GM12892 (cell line): ENCODE measurements at regions not wholly inside any gene's neighbourhood (a gene's known extent, or its start where the extent isn't known, plus 50 kb on each side); places are given as distances from the start of the nearest gene placed in this dataset.

Experiments used
- DNase-seq: peaks from one replicate; pipeline ENCODE4 v3.0.0; 2011; ENCODE audit not compliant: insufficient read length
- FAIRE-seq: peaks from 2 replicates; lab custom pipeline; 2011; peaks lifted over from hg19 to GRCh38; lab: Jason Lieb, UNC
- POLR2A ChIP-seq: IDR thresholded peaks from 2 replicates; pipeline ENCODE4 v1.6.1; 2011; ENCODE audit warnings: low read depth, low read length, control low read depth
- POLR2AphosphoS5 ChIP-seq: IDR thresholded peaks from 2 replicates; pipeline ENCODE4 v1.6.1; 2011; ENCODE audit warnings: low read depth, low read length, control low read depth
- TAF1 ChIP-seq: IDR thresholded peaks from 2 replicates; pipeline ENCODE4 v1.6.1; 2011; ENCODE audit warnings: low read depth, mild to moderate bottlenecking, control low read depth, low read length, borderline replicate concordance

- no peak for TF ChIP-seq POLR2A
- TF ChIP-seq TAF1 = no peak
- no peak for TF ChIP-seq POLR2AphosphoS5
- FAIRE-seq = no peak
- no peak for DNase-seq
These were observed 307.4 kb upstream of the NR2F2 start for GRCh38 chr15:96023081-96023480.

DNA sequence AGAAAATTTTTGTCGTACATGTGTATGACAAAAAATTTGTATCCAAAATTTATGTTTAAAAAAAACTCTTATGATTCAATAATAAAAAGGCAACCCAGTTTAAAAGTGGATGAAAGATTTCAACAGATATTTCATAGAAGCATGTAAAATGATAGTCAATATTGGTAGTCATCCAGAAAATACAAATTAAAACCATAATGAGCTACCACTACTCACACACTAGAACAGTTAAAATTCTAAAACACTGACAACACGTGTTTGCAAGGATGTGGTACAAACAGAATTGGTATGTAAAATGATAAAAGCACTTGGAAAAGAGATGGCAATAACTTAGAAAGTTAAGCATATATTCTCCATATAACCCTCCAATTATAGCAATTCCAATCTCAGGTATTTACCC is 303.0 kb upstream of the NR2F2 start:
- FAIRE-seq (no peak), DNase-seq (no peak)
- no peak for TF ChIP-seq TAF1
- no peak for TF ChIP-seq POLR2A
- TF ChIP-seq POLR2AphosphoS5 = no peak

DNA sequence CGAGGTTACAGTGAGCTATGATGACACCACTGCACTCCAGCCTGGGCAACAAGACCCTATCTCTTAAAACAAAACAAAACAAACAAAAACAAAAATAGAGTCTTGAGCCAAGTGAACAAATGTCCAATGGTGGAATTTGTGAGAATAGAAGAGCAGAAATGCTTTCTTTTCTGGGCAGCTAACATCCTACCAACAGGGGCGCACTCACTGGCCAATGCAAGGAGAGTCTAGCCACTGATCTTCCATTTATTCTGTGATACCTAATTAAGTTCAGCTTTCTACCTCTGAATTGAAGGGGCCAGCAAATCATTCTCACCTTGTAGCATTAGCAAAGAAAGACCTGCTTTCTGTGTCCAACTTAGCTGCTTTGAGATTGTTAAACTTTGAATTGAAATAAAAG is 301.9 kb upstream of the NR2F2 start:
- no peak for FAIRE-seq
- TF ChIP-seq POLR2AphosphoS5 (no peak), POLR2A (no peak)
- no peak for DNase-seq

- FAIRE-seq (no peak), DNase-seq (no peak)
- TF ChIP-seq TAF1 = no peak
These were observed 301.3 kb upstream of the NR2F2 start for GRCh38 chr15:96029172-96029571.

- no peak for TF ChIP-seq POLR2A
- FAIRE-seq = no peak
- DNase-seq = no peak
These were observed 298.9 kb upstream of the NR2F2 start for GRCh38 chr15:96031426-96032110.

DNA sequence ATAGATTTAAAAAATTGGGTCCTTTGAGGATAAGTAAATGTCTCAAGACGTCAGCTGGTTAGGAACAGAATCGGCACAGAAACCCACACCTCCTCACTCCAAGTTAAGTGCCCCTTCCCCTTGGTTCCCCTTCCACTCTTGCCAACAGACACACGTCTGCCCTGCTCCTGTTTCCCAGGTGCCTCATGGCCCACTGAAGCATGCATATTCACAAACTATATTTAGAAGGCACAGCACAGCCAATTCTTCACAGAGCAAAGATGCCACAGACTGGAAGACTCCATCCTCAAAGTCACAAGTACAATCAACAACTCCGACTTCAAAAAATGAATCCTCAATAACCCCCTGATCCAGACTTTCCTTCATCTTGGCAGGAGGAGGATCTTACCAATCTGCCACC is 295.4 kb upstream of the NR2F2 start:
- no peak for TF ChIP-seq POLR2A
- no peak for TF ChIP-seq POLR2AphosphoS5
- no peak for TF ChIP-seq TAF1
- DNase-seq (no peak), FAIRE-seq (no peak)

DNA sequence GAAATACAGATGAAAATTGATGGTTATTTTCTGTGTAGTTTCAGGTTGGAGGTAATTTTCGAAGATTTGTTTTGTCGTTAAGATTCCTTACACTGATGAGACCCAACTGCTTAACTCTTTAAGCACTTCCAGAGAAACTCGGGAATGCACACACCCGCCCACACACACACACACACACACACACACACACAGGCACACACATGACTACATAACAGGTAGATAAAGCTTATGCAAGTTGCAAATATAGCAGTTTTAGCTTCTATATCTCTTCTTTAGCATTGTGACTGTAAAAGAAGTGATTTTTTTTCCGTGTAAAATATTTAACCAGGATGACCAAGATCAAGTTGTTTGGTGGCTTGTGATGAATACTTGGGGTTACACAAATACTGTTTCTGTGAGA is 294.9 kb upstream of the NR2F2 start:
- DNase-seq = no peak
- TF ChIP-seq POLR2A (no peak), TAF1 (no peak), POLR2AphosphoS5 (no peak)
- FAIRE-seq = no peak

GRCh38 chr15:96037584-96037983 is 292.9 kb upstream of the NR2F2 start:
- no peak for FAIRE-seq
- no peak for DNase-seq
- TF ChIP-seq POLR2AphosphoS5 (no peak), TAF1 (no peak), POLR2A (no peak)

DNA sequence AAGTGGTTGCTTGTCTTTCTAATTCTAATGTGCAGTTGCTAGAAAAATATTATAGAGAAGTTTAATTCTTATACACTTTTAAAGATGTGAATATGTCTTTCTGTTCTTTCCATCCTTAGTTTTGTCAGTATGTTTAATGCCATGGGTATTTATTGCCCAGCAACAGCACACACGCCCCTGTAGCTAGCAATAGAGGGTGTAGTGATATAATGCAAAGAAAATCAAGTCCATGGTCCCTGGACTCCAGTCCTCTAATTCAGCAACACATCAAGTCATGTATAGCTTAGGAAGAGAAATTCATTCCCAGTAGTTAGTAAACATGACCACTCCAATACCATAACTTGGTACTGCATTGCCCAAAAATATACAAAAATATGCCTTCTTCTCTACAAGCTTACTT is 292.4 kb upstream of the NR2F2 start:
- FAIRE-seq (no peak), DNase-seq (no peak)
- TF ChIP-seq TAF1 = no peak
- no peak for TF ChIP-seq POLR2A
- no peak for TF ChIP-seq POLR2AphosphoS5

DNA sequence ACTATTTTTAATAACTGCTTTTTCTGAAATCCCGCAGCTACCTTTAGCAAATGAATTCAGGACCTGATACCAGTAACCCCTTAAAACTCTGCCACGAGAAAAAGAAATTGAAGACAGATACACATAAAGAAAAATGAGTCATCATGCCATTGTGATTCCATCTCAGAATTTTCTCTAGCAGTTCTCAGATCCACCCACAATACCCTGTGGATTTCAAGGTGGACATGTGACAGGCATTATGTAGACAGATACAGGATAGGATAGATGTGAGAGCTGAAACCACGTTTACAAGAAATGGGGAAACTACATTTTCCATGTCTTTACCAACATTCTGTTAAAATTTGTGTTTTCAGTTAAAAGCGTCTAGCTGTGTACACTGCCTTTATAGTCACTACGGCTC is 291.9 kb upstream of the NR2F2 start:
- DNase-seq (no peak), FAIRE-seq (no peak)
- TF ChIP-seq POLR2AphosphoS5 = no peak
- no peak for TF ChIP-seq POLR2A
- TF ChIP-seq TAF1 = no peak

DNA sequence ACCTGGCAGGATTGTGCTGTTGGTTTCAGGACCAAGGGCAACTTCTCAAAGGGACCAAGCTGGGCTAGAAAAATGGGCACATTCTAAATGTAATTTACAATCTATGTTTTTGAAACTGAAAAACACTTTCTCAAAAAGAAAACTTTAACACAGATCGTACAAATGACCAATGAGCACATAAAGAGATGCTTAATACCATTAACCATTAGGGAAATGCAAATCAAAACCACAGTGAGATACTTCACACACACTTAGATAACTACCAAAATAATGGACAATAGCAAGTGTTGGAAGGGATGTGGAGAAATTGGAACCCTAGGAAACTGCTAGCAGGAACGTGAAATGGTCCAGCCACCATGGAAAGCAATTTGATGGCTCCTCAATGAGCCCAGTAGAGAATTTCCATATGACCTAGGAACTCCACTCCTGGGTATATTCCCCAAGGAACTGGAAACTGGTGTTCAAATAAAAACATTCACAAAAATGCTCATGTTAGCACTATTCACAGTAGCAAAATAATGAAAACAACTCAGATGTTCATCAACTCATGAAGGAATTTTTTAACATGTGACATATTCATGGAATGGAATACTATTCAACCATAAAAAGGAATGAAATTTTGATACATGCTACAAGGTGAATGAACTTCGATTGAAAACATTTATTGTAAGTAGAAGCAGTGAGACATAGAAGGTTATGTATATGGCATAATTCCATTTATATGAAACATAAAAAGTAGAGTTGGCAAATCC is 288.3 kb upstream of the NR2F2 start:
- FAIRE-seq (no peak), DNase-seq (no peak)
- TF ChIP-seq TAF1 = no peak
- TF ChIP-seq POLR2AphosphoS5 = no peak
- TF ChIP-seq POLR2A = no peak

- no peak for FAIRE-seq
- TF ChIP-seq POLR2A = no peak
- no peak for TF ChIP-seq TAF1
- no peak for TF ChIP-seq POLR2AphosphoS5
- no peak for DNase-seq
These were observed 287.7 kb upstream of the NR2F2 start for GRCh38 chr15:96042734-96043224.
